Caco-2 (cell line): ENCODE measurements at regions not wholly inside any gene's neighbourhood (a gene's known extent, or its start where the extent isn't known, plus 50 kb on each side); places are given as distances from the start of the nearest gene placed in this dataset.

Source experiments
- BruUV-seq: library from RNA; stranded (reverse); fragments of 400-500 nt; replicated peaks from 2 replicates; lab custom pipeline; 2021; lab: Mats Ljungman, UMichigan
- CTCF ChIA-PET: fragments of 300-600 bp; sonication (Branson Sonifier 250); formaldehyde crosslinking; loops from one replicate; lab custom pipeline; 2022; ENCODE audit warnings: antibody characterized with exemption; lab: Charles Lee
- POLR2A ChIA-PET: fragments of 300-600 bp; sonication (Branson Sonifier 250); formaldehyde crosslinking; loops from one replicate; lab custom pipeline; 2022; ENCODE audit warnings: antibody characterized with exemption; lab: Charles Lee
- DNase-seq, 2 experiments: peaks; one replicate each; pipeline versions ENCODE4 v3.0.0 to v3.0.0-alpha.2; 2020 to 2022
- H3K27me3 ChIP-seq: replicated peaks from 2 replicates; pipeline ENCODE4 v1.6.0; 2011; ENCODE audit warnings: low read length; ENCODE audit not compliant: control insufficient read depth, insufficient read depth
- H3K36me3 ChIP-seq: 2 replicates; pipeline ENCODE4 v1.5.1; 2011; ENCODE audit warnings: low read length; ENCODE audit not compliant: control insufficient read depth, insufficient read depth
- H3K4me1 ChIP-seq: fragments of 250-450 bp; sonication (Bioruptor Pico); 2 replicates; pipeline ENCODE4 v1.5.1; 2020; ENCODE audit warnings: mild to moderate bottlenecking
- H3K4me3 ChIP-seq: 2 replicates; pipeline ENCODE4 v1.5.1; 2011; ENCODE audit warnings: low read depth, mild to moderate bottlenecking, control low read depth, low read length
- H3K9me3 ChIP-seq: fragments of 250-450 bp; sonication (Bioruptor Pico); 2 replicates; pipeline ENCODE4 v1.5.1; 2020; ENCODE audit warnings: mild to moderate bottlenecking, moderate library complexity
- H3K27ac Mint-ChIP-seq: one replicate; pipeline ENCODE4 v1.8.0; 2022; ENCODE audit warnings: mixed read lengths; ENCODE audit not compliant: unreplicated experiment
- H3K27me3 Mint-ChIP-seq: one replicate; pipeline ENCODE4 v1.8.0; 2022; ENCODE audit warnings: mixed read lengths; ENCODE audit not compliant: insufficient read depth, unreplicated experiment
- H3K36me3 Mint-ChIP-seq: one replicate; pipeline ENCODE4 v1.8.0; 2022; ENCODE audit warnings: mild to moderate bottlenecking, mixed read lengths; ENCODE audit not compliant: insufficient read depth, unreplicated experiment
- H3K4me1 Mint-ChIP-seq: one replicate; pipeline ENCODE4 v1.8.0; 2022; ENCODE audit warnings: low read depth, mixed read lengths; ENCODE audit not compliant: unreplicated experiment
- H3K4me3 Mint-ChIP-seq: one replicate; pipeline ENCODE4 v1.8.0; 2022; ENCODE audit warnings: mild to moderate bottlenecking, moderate library complexity, mixed read lengths; ENCODE audit not compliant: unreplicated experiment
- H3K9me3 Mint-ChIP-seq: one replicate; pipeline ENCODE4 v1.8.0; 2022; ENCODE audit warnings: mixed read lengths; ENCODE audit not compliant: unreplicated experiment
- intact Hi-C: fragments of 100-400 bp; cut with micrococcal nuclease; formaldehyde crosslinking; loops from one replicate; pipeline ENCODE4 v1.10.0; 2022; ENCODE audit not compliant: unreplicated experiment
- TF ChIP-seq, protein P1 (sequence below), 2 experiments: fragments of 200-600 bp in 1 of 2; IDR thresholded peaks; 1 replicate in 1 of 2; 2 replicates in 1 of 2; pipeline versions ENCODE4 v1.5.1 to v1.8.0; 2011 to 2022; ENCODE audit warnings: antibody characterized with exemption in 1 of 2, control low read depth in 1 of 2, inconsistent platforms in 1 of 2, low read depth in 1 of 2, low read length in 1 of 2, mild to moderate bottlenecking in 1 of 2, moderate library complexity in 1 of 2; ENCODE audit not compliant: insufficient read depth in 1 of 2, severe bottlenecking in 1 of 2, unreplicated experiment in 1 of 2

DNA sequence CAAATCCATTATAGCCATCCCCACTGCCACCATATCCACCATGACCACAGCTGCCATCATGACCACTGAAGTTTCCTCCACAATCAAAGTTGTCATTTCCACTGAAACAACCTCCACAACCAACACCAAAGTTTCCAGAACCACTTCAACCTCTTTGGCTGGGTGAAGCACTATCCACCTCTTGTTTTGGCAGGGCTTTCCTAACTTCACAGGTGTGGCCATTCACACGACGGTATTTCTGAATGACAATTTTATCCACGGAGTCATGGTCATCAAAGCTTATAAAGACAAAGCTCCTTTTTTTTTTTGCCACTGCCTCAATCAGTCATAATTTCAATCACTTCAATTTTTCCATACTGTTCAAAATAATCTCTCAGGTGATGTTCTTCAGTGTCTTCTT, 89.8 kb upstream of the UGP2 start:
- DNase-seq, result no peak
- POLR2A ChIA-PET, result no interaction called here
- Mint-ChIP-seq H3K27ac (no peak overlapping the region), H3K4me1 (no peaks in the 10 kb centered on the region), H3K36me3 (no peaks in the 10 kb centered on the region), H3K4me3 (no peak overlapping the region), H3K27me3 (no peaks in the 10 kb centered on the region), H3K9me3 (peaks cover 9% of the 10 kb centered on the region)
- H3K4me1 ChIP-seq, result peaks cover 5% of the 10 kb centered on the region; the same call in 1 of the 2 replicates
- no TSS peak for BruUV-seq
- H3K4me3 ChIP-seq, result no peak overlapping the region
- H3K9me3 ChIP-seq, result no peaks in the 10 kb centered on the region
- H3K36me3 ChIP-seq, result no peaks in the 10 kb centered on the region
- H3K27me3 ChIP-seq, result no peaks in the 10 kb centered on the region
- CTCF ChIA-PET, result no interaction called here
- TF ChIP-seq, protein P1, sequence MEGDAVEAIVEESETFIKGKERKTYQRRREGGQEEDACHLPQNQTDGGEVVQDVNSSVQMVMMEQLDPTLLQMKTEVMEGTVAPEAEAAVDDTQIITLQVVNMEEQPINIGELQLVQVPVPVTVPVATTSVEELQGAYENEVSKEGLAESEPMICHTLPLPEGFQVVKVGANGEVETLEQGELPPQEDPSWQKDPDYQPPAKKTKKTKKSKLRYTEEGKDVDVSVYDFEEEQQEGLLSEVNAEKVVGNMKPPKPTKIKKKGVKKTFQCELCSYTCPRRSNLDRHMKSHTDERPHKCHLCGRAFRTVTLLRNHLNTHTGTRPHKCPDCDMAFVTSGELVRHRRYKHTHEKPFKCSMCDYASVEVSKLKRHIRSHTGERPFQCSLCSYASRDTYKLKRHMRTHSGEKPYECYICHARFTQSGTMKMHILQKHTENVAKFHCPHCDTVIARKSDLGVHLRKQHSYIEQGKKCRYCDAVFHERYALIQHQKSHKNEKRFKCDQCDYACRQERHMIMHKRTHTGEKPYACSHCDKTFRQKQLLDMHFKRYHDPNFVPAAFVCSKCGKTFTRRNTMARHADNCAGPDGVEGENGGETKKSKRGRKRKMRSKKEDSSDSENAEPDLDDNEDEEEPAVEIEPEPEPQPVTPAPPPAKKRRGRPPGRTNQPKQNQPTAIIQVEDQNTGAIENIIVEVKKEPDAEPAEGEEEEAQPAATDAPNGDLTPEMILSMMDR (IDR thresholded peaks at IDR 0.05; ENCODE audit: insufficient read depth in 1 of 2, low read depth in 1 of 2, low read length in 1 of 2, severe bottlenecking in 1 of 2, unreplicated experiment in 1 of 2), result no peak
- intact Hi-C loops, result no loop called here

DNA sequence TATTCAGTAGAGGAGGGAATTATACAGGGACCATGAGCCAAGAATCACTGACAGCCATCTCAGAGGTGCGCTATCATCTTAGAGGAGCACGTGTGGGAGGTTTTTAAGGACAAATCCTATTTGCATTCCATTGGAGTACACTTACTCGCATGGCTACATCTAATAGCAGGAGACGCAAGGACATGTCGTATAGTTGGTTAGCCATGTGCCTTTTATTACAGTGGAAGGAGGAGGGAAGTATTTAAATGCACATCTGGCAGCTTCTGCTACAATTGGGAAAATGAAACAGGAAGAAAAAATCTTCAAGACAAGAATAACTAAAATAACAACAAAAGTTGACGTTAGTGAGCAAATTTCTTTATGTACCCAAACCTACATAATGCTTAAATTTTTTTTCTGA, 86.5 kb upstream of the UGP2 start:
- Mint-ChIP-seq H3K27me3 (no peaks in the 10 kb centered on the region), H3K4me3 (no peak overlapping the region), H3K9me3 (no peaks in the 10 kb centered on the region), H3K27ac (no peak overlapping the region), H3K4me1 (no peaks in the 10 kb centered on the region), H3K36me3 (no peaks in the 10 kb centered on the region)
- TF ChIP-seq, protein P1 (IDR thresholded peaks at IDR 0.05; ENCODE audit: insufficient read depth in 1 of 2, low read depth in 1 of 2, low read length in 1 of 2, severe bottlenecking in 1 of 2, unreplicated experiment in 1 of 2), result no peak
- no peaks in the 10 kb centered on the region for H3K27me3 ChIP-seq
- H3K36me3 ChIP-seq, result no peaks in the 10 kb centered on the region
- H3K4me3 ChIP-seq, result no peak overlapping the region
- no peaks in the 10 kb centered on the region for H3K9me3 ChIP-seq
- ChIA-PET CTCF (no interaction called here), POLR2A (no interaction called here)
- no peak for DNase-seq
- H3K4me1 ChIP-seq, result peaks cover 5% of the 10 kb centered on the region; the same call in 1 of the 2 replicates
- no TSS peak for BruUV-seq
- intact Hi-C loops, result no loop called here

DNA sequence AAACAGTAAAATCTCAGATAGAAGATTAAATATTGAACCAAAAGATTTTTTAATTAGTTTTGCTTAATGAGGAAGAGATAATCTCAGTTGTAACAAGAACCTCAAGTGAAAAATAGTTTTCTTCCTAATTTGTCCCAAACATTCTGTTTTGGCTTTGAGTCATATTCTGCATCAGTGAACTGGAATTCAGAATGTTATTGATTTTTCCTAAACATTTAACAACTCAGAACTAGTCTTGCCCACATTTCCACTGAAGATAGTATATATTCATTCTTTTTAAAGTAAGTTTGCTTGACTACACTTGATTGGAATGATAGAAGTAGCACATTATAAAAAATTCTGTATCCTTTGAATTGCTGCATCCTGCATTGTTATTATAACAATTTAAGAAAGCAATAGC, 85.7 kb upstream of the UGP2 start:
- no peak for DNase-seq

More for the DNA sequence above, 85.7 kb upstream of the UGP2 start:
- no peaks in the 10 kb centered on the region for H3K9me3 Mint-ChIP-seq
- no peaks in the 10 kb centered on the region for H3K4me1 Mint-ChIP-seq
- peaks cover 5% of the 10 kb centered on the region; the same call in 1 of the 2 replicates for H3K4me1 ChIP-seq
- ChIA-PET POLR2A (no interaction called here), CTCF (no interaction called here)
- no TSS peak for BruUV-seq
- TF ChIP-seq, protein P1 (IDR thresholded peaks at IDR 0.05; ENCODE audit: insufficient read depth in 1 of 2, low read depth in 1 of 2, low read length in 1 of 2, severe bottlenecking in 1 of 2, unreplicated experiment in 1 of 2), result no peak
- no peak overlapping the region for H3K4me3 ChIP-seq
- no peaks in the 10 kb centered on the region for H3K36me3 Mint-ChIP-seq
- H3K27ac Mint-ChIP-seq, result no peak overlapping the region
- no peaks in the 10 kb centered on the region for H3K27me3 Mint-ChIP-seq
- H3K4me3 Mint-ChIP-seq, result no peak overlapping the region
- no peaks in the 10 kb centered on the region for H3K27me3 ChIP-seq
- intact Hi-C loops, result no loop called here
- H3K9me3 ChIP-seq, result no peaks in the 10 kb centered on the region
- H3K36me3 ChIP-seq, result no peaks in the 10 kb centered on the region
